H1 (cell line): ENCODE measurements at regions not wholly inside any gene's neighbourhood (a gene's known extent, or its start where the extent isn't known, plus 50 kb on each side); places are given as distances from the start of the nearest gene placed in this dataset.

Experiments
- CTCF ChIA-PET: fragments of 300-600 bp; sonication (Branson Sonifier 250); formaldehyde crosslinking; loops from one replicate; lab custom pipeline; 2021; ENCODE audit not compliant: partially characterized antibody; lab: Charles Lee
- POLR2A ChIA-PET: fragments of 300-600 bp; sonication (Branson Sonifier 250); formaldehyde crosslinking; loops from one replicate; lab custom pipeline; 2021; ENCODE audit warnings: inconsistent platforms; ENCODE audit not compliant: partially characterized antibody; lab: Charles Lee
- DNase-seq, 2 experiments: peaks; one replicate each; pipeline versions ENCODE4 v3.0.0 to v3.0.0-alpha.2; 2010 to 2022; ENCODE audit warnings: low spot score in 2 of 2, low read depth in 1 of 2, mixed read lengths in 1 of 2
- FAIRE-seq: peaks from 2 replicates; lab custom pipeline; 2011; peaks lifted over from hg19 to GRCh38; lab: Jason Lieb, UNC
- H2AFZ ChIP-seq: 2 replicates; pipeline ENCODE4 v1.8.1; 2012; ENCODE audit warnings: low read length, inconsistent platforms
- H2AK5ac ChIP-seq: 2 replicates; pipeline ENCODE4 v1.6.1; 2013; ENCODE audit warnings: low read depth, low read length
- H2BK120ac ChIP-seq: replicated peaks from 2 replicates; pipeline ENCODE3; 2013; ENCODE audit warnings: low read depth, low read length, inconsistent platforms
- H2BK12ac ChIP-seq: 2 replicates; pipeline ENCODE4 v1.6.1; 2013; ENCODE audit warnings: low read depth, low read length
- H2BK15ac ChIP-seq: 2 replicates; pipeline ENCODE4 v1.6.1; 2013; ENCODE audit warnings: low read length
- H2BK20ac ChIP-seq: 2 replicates; pipeline ENCODE4 v1.6.1; 2013; ENCODE audit warnings: low read length
- H2BK5ac ChIP-seq: 2 replicates; pipeline ENCODE4 v1.6.1; 2013; ENCODE audit warnings: low read depth, low read length
- H3K14ac ChIP-seq: 2 replicates; pipeline ENCODE4 v1.6.1; 2013; ENCODE audit warnings: inconsistent platforms; ENCODE audit not compliant: insufficient read length
- H3K18ac ChIP-seq: 2 replicates; pipeline ENCODE4 v1.6.1; 2013; ENCODE audit warnings: low read length; ENCODE audit errors: extremely low read depth
- H3K23ac ChIP-seq: 2 replicates; pipeline ENCODE4 v1.6.1; 2013; ENCODE audit warnings: inconsistent platforms; ENCODE audit not compliant: insufficient read length
- H3K23me2 ChIP-seq: 2 replicates; pipeline ENCODE4 v1.6.1; 2013; ENCODE audit warnings: low read depth, low read length
- H3K27ac ChIP-seq: 2 replicates; pipeline ENCODE4 v1.6.1; 2011; ENCODE audit warnings: low read depth, low read length, inconsistent platforms
- H3K27me3 ChIP-seq, 4 experiments: replicated peaks in 1 of 4; 1 replicate in 1 of 4; 2 replicates in 3 of 4; pipeline versions ENCODE4 v1.6.1 to v1.8.1; 2011 to 2013; ENCODE audit warnings: low read length in 3 of 4, mild to moderate bottlenecking in 3 of 4, inconsistent platforms in 2 of 4, mixed read lengths in 2 of 4, moderate library complexity in 1 of 4; ENCODE audit not compliant: control insufficient read depth in 3 of 4, insufficient read depth in 3 of 4; ENCODE audit errors: extremely low read depth in 1 of 4
- H3K36me3 ChIP-seq, 4 experiments: 2 replicates each; pipeline versions ENCODE4 v1.6.1 to v1.8.1; 2011 to 2013; ENCODE audit warnings: mild to moderate bottlenecking in 4 of 4, low read length in 3 of 4, moderate library complexity in 2 of 4, control low read depth in 1 of 4, inconsistent platforms in 1 of 4; ENCODE audit not compliant: insufficient read depth in 4 of 4, control insufficient read depth in 2 of 4
- H3K4ac ChIP-seq: replicated peaks from 2 replicates; pipeline ENCODE3; 2013; ENCODE audit warnings: low read length, low read depth, mixed read lengths, inconsistent platforms; ENCODE audit not compliant: insufficient read length
- H3K4me1 ChIP-seq, 4 experiments: replicated peaks in 1 of 4; 1 replicate in 1 of 4; 2 replicates in 3 of 4; pipeline versions ENCODE4 v1.6.1 to v1.8.1; 2011 to 2013; ENCODE audit warnings: low read length in 3 of 4, inconsistent platforms in 2 of 4, mixed read lengths in 1 of 4; ENCODE audit not compliant: insufficient read depth in 4 of 4, control insufficient read depth in 3 of 4
- H3K4me2 ChIP-seq, 2 experiments: 2 replicates each; pipeline versions ENCODE4 v1.6.1 to v1.8.1; 2011 to 2013; ENCODE audit warnings: low read depth in 2 of 2, low read length in 2 of 2, control low read depth in 1 of 2, inconsistent platforms in 1 of 2, mild to moderate bottlenecking in 1 of 2; ENCODE audit not compliant: insufficient read depth in 1 of 2
- H3K4me3 ChIP-seq, 4 experiments: fragments of 200-600, 300-600 bp in 1 of 4; sonication (generic), shearing (Covaris generic), sonication (Bioruptor Twin) in 1 of 4; 2 replicates each; pipeline versions ENCODE4 v1.5.1 to v1.8.1; 2011 to 2016; ENCODE audit warnings: low read length in 4 of 4, low read depth in 3 of 4, control low read depth in 2 of 4, inconsistent platforms in 2 of 4, mild to moderate bottlenecking in 2 of 4, mixed read lengths in 1 of 4, moderate library complexity in 1 of 4; ENCODE audit not compliant: insufficient read depth in 2 of 4; ENCODE audit errors: extremely low read depth in 1 of 4
- H3K56ac ChIP-seq: replicated peaks from 2 replicates; pipeline ENCODE3; 2013; ENCODE audit warnings: low read depth, mild to moderate bottlenecking, mixed read lengths, low read length, inconsistent platforms; ENCODE audit not compliant: insufficient read length
- H3K79me1 ChIP-seq: 2 replicates; pipeline ENCODE4 v1.6.1; 2013; ENCODE audit warnings: low read depth, low read length, control low read depth
- H3K79me2 ChIP-seq, 2 experiments: 2 replicates each; pipeline versions ENCODE4 v1.6.1 to v1.8.1; 2012 to 2013; ENCODE audit warnings: low read length in 2 of 2, mild to moderate bottlenecking in 2 of 2, inconsistent platforms in 1 of 2; ENCODE audit not compliant: insufficient read depth in 2 of 2, control insufficient read depth in 1 of 2
- H3K9ac ChIP-seq, 4 experiments: replicated peaks in 1 of 4; 1 replicate in 1 of 4; 2 replicates in 3 of 4; pipeline versions ENCODE4 v1.6.1 to v1.8.1; 2011 to 2013; ENCODE audit warnings: low read depth in 3 of 4, low read length in 3 of 4, control low read depth in 2 of 4, mild to moderate bottlenecking in 2 of 4, moderate library complexity in 2 of 4, inconsistent platforms in 1 of 4; ENCODE audit errors: extremely low read depth in 1 of 4
- H3K9me3 ChIP-seq, 2 experiments: 2 replicates each; pipeline versions ENCODE4 v1.6.1 to v1.8.1; 2012 to 2013; ENCODE audit warnings: mild to moderate bottlenecking in 2 of 2, moderate library complexity in 2 of 2, control low read depth in 1 of 2, inconsistent platforms in 1 of 2, low read depth in 1 of 2, low read length in 1 of 2, mixed read lengths in 1 of 2; ENCODE audit not compliant: insufficient read depth in 2 of 2
- H4K20me1 ChIP-seq, 2 experiments: replicated peaks in 1 of 2; 2 replicates each; pipeline versions ENCODE3 to v1.8.1; 2011 to 2013; ENCODE audit warnings: inconsistent platforms in 2 of 2, low read length in 2 of 2, mild to moderate bottlenecking in 1 of 2; ENCODE audit not compliant: insufficient read depth in 2 of 2, control insufficient read depth in 1 of 2
- H4K5ac ChIP-seq: 2 replicates; pipeline ENCODE4 v1.6.1; 2013; ENCODE audit warnings: low read length, low read depth, mixed read lengths, inconsistent platforms; ENCODE audit not compliant: insufficient read length
- H4K8ac ChIP-seq: 2 replicates; pipeline ENCODE4 v1.8.0; 2013; ENCODE audit warnings: mild to moderate bottlenecking, moderate library complexity, low read length, inconsistent platforms; ENCODE audit not compliant: insufficient read depth; ENCODE audit errors: extremely low read depth
- H4K91ac ChIP-seq: replicated peaks from 2 replicates; pipeline ENCODE3; 2013; ENCODE audit warnings: low read length, mixed read lengths, inconsistent platforms; ENCODE audit not compliant: insufficient read length
- BACH1 ChIP-seq: IDR thresholded peaks from 2 replicates; pipeline ENCODE4 v1.6.1; 2012; ENCODE audit warnings: low read length, improper control_type of control experiment
- BRCA1 ChIP-seq: IDR thresholded peaks from 2 replicates; pipeline ENCODE4 v1.6.1; 2012; ENCODE audit warnings: low read depth, low read length, improper control_type of control experiment
- MAFK ChIP-seq: IDR thresholded peaks from 2 replicates; pipeline ENCODE4 v1.6.1; 2012; ENCODE audit warnings: low read depth, mild to moderate bottlenecking, improper control_type of control experiment, low read length
- WGBS, 2 experiments: shearing (Covaris generic) in 1 of 2; methylation state at CpG; one replicate each; pipeline versions ENCODE4 v1.1.6 to v1.1.7; 2013 to 2015; ENCODE audit warnings: low lambda C conversion rate in 2 of 2, mixed read lengths in 2 of 2, inconsistent platforms in 1 of 2, low coverage in 1 of 2, missing lambda C conversion rate in 1 of 2; ENCODE audit not compliant: insufficient replicate concordance in 2 of 2, insufficient coverage in 1 of 2, insufficient read length in 1 of 2; ENCODE audit errors: extremely low coverage in 1 of 2, missing lambda C conversion rate in 1 of 2; 5-methylcytosine and 5-hydroxymethylcytosine counted together

GRCh38 chrY:7719271-7719670 lies 807.7 kb upstream of the AMELY start:
- POLR2A ChIA-PET: no interaction called here

More at GRCh38 chrY:7719271-7719670, 807.7 kb upstream of the AMELY start:
- H2BK12ac ChIP-seq: no peak overlapping the region
- H3K79me1 ChIP-seq: no peaks in the 10 kb centered on the region
- no peaks in the 10 kb centered on the region for H3K36me3 ChIP-seq
- no peak overlapping the region for H2AK5ac ChIP-seq
- H3K4ac ChIP-seq: no peak overlapping the region
- no peak overlapping the region for H2BK15ac ChIP-seq
- no peak overlapping the region for H3K4me2 ChIP-seq
- no peak overlapping the region for H3K18ac ChIP-seq
- H3K9ac ChIP-seq: no peak overlapping the region
- H4K8ac ChIP-seq: no peak overlapping the region
- no peak overlapping the region for H2BK120ac ChIP-seq
- H2BK5ac ChIP-seq: no peak overlapping the region
- CTCF ChIA-PET: no interaction called here
- H3K14ac ChIP-seq: no peak overlapping the region
- H2BK20ac ChIP-seq: no peak overlapping the region
- H3K23me2 ChIP-seq: no peaks in the 10 kb centered on the region
- no peak overlapping the region for H3K27ac ChIP-seq
- WGBS, 2 experiments: 88% methylated on average over 2 of the region's 2 CpGs; no CpG with 5 or more reads in 1 of the 2 experiments
- H3K4me3 ChIP-seq: no peak overlapping the region
- no peak overlapping the region for H4K91ac ChIP-seq
- H3K23ac ChIP-seq: no peak overlapping the region
- no peaks in the 10 kb centered on the region for H3K79me2 ChIP-seq
- H3K4me1 ChIP-seq: no peaks in the 10 kb centered on the region
- no peaks in the 10 kb centered on the region for H4K20me1 ChIP-seq
- H3K9me3 ChIP-seq: no peaks in the 10 kb centered on the region
- H2AFZ ChIP-seq: no peak overlapping the region
- no peak overlapping the region for H3K56ac ChIP-seq
- H3K27me3 ChIP-seq: no peaks in the 10 kb centered on the region
- DNase-seq (no peak), FAIRE-seq (no peak)
- H4K5ac ChIP-seq: no peak overlapping the region
- TF ChIP-seq MAFK (no peak), BRCA1 (no peak), BACH1 (no peak)
